ENCODE measurements at regions not wholly inside any gene's neighbourhood (a gene's known extent, or its start where the extent isn't known, plus 50 kb on each side); places are given as distances from the start of the nearest gene placed in this dataset.
"Not testable (repeated sequence)": the region's sequence is repeated elsewhere in the genome, so short reads cannot be mapped to it uniquely, and the experiment has no call there.

GRCh38 chr6:27826612-27826985 is 85.6 kb downstream of the OR2B2 start:
- DNase-seq (ENCODE audit: low read depth): not testable (repeated sequence)

DNA sequence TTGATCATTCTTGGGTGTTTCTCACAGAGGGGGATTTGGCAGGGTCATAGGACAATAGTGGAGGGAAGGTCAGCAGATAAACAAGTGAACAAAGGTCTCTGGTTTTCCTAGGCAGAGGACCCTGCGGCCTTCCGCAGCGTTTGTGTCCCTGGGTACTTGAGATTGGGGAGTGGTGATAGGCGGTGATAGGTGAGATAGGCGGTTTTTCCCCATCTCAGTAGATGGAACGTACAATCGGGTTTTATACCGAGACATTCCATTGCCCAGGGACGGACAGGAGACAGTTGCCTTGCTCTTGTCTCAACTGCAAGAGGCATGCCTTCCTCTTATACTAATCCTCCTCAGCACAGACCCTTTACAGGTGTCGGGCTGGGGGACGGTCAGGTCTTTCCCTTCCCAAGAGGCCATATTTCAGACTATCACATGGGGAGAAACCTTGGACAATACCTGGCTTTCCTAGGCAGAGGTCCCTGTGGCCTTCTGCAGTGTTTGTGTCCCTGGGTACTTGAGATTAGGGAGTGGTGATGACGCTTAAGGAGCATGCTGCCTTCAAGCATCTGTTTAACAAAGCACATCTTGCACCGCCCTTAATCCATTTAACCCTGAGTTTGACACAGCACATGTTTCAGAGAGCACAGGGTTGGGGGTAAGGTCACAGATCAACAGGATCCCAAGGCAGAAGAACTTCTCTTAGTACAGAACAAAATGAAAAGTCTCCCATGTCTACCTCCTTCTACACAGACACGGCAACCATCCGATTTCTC is 86.2 kb downstream of the OR2B2 start:
- not testable (repeated sequence) for DNase-seq (ENCODE audit: low read depth)

GRCh38 chr6:27825025-27825793 is 87.0 kb downstream of the OR2B2 start:
- DNase-seq (ENCODE audit: low read depth): no peak

DNA sequence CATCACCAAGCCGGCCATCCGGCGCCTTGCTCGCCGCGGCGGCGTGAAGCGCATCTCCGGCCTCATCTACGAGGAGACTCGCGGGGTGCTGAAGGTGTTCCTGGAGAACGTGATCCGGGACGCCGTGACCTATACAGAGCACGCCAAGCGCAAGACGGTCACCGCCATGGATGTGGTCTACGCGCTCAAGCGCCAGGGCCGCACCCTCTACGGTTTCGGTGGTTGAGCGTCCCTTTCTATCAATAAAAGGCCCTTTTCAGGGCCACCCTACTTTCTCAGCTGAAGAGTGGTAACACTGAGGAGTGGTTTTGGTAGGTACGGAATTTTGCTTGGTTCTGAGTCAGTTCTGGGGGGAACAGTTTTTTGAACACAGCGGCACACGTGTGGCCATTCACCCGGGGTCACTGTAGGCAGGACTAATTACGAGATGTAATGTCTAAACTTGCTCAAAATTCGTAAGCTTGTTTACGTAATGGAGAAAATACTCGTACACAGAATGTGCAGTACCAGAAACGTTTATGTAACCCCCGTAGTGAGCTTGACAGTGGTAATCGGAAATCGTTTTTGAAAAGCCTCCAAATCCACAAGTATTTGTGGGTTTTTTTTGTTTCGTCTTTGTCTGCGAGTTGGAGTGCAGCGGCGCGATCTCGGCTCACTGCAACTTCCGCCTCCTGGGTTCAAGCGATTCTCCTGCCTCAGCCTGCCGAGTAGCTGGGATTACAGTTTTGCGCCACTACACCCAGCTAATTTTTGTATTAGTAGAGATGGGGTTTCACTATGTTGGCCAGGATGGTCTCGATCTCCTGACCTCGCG is 87.8 kb downstream of the OR2B2 start:
- DNase-seq (ENCODE audit: low read depth): not testable (repeated sequence)

- not testable (repeated sequence) for DNase-seq (ENCODE audit: low read depth)
Observed at GRCh38 chr6:27823714-27824210, 88.4 kb downstream of the OR2B2 start.

DNA sequence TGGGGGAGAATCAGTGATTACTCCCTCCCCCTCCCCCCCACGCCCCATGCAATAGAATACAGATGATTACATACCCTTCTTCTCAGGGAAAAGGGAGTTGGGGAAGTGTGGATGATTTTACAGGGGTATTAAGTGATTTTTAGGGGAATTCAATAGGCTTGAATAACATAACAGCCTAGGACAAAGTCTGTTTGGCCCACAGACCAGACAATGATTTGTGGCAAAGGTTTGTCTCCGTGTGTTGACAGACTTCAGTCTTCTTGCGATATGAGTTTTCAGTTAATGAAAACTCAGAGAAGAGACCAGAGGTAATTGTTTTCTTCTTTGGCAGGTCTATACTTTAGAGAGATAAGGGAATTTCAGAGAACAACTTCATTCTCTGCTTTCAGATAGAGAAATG is 95.3 kb downstream of the OR2B2 start:
- no peak for DNase-seq (ENCODE audit: low read depth)

GRCh38 chr6:27814665-27815424 is 97.4 kb downstream of the OR2B2 start:
- no peak for DNase-seq (ENCODE audit: low read depth)

- DNase-seq (ENCODE audit: low read depth): not testable (repeated sequence)
Observed at GRCh38 chr6:27814415-27814664, 97.9 kb downstream of the OR2B2 start.

DNA sequence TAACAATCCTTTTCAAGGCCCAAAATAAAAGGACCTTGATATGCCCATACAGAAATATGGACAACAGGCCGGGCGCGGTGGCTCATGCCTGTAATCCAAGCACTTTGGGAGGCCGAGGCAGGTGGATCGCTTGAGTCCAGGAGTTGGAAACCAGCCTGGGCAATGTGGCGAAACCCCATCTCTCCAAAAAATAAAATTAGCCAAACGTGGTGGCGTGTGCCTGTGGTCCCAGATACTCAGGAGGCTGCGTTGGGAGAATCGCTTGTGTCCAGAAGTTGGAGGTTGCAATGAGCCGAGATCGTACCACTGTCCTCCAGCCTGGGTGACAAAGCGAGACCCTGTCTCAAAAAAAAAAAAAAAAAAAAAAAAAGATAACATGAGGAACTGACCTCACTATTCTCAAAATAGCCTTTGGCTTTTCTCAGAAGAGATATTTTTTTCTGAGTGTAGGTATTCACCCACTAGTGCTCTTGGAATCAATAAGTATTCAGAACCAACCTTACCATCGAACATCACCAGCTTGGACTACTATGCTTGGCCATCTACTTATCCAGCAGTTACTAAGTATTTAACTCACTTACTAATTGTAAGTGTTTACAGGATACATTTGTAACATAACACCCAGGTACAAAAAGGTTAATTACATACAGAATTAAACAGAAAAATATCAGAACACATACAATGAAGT is 99.2 kb downstream of the OR2B2 start:
- no peak for DNase-seq (ENCODE audit: low read depth)

- DNase-seq (ENCODE audit: low read depth): no peak
Observed at GRCh38 chr6:27812078-27812804, 100.0 kb downstream of the OR2B2 start.

GRCh38 chr6:27811451-27811772 is 100.8 kb downstream of the OR2B2 start:
- DNase-seq (ENCODE audit: low read depth): no peak

- DNase-seq (ENCODE audit: low read depth): no peak
Observed at GRCh38 chr6:27810768-27811450, 101.3 kb downstream of the OR2B2 start.

DNA sequence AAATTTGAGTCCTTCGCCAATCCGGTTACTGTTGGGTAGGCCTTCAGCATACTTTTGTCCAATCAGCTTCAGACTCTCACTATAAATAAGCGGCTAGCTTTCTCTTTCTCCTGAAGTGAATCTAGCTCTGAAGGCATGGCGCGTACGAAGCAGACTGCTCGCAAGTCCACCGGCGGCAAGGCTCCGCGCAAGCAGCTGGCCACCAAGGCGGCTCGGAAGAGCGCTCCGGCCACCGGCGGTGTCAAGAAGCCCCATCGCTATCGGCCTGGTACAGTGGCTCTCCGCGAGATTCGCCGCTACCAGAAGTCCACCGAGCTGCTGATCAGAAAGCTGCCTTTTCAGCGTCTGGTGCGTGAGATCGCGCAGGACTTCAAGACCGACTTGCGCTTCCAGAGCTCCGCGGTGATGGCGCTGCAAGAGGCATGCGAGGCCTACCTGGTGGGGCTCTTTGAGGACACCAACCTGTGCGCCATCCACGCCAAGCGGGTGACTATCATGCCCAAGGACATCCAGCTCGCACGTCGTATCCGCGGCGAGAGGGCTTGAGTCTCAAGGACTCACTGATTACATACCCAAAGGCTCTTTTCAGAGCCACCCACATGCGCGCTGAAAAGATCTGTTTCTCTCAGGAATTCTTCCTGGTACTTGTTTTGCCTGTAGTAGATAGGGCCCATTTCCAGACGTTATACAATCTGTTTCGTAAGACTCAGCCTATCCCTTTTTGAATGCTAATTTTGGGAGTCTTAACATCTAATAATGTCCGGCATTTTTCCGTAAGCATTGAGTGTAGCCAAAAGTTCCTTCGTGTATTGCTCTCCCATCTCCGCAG is 102.0 kb downstream of the OR2B2 start:
- DNase-seq (ENCODE audit: low read depth): no peak

- DNase-seq (ENCODE audit: low read depth): no peak
Observed at GRCh38 chr6:27809067-27809938, 102.9 kb downstream of the OR2B2 start.

DNA sequence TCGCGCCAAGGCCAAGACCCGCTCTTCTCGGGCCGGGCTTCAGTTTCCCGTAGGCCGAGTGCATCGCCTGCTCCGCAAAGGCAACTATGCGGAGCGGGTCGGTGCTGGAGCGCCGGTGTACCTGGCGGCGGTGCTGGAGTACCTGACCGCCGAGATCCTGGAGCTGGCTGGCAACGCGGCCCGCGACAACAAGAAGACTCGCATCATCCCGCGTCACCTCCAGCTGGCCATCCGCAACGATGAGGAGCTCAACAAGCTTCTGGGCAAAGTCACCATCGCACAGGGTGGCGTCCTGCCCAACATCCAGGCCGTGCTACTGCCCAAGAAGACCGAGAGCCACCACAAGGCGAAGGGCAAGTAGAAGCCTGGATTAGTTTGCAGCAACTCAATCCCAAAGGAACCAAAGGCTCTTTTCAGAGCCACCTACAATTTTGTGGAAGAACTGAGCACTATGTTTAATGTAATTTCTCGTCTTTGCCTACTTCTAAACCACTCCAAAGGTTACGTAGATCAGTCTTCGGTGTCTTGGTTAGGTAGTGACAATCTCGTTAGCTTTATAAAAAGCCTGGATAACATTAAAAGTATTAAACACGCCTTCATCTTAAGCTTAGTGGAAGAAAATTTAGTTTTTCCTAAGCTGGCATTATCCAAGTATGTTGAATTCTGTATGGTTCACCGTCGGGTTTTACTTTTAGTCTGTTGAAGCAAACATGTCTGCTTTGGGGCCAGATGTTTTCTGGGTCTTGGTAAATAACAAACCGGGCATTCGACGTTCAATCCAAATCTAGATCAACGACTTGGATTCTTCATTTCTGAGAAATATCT is 103.7 kb downstream of the OR2B2 start:
- not testable (repeated sequence) for DNase-seq (ENCODE audit: low read depth)

DNA sequence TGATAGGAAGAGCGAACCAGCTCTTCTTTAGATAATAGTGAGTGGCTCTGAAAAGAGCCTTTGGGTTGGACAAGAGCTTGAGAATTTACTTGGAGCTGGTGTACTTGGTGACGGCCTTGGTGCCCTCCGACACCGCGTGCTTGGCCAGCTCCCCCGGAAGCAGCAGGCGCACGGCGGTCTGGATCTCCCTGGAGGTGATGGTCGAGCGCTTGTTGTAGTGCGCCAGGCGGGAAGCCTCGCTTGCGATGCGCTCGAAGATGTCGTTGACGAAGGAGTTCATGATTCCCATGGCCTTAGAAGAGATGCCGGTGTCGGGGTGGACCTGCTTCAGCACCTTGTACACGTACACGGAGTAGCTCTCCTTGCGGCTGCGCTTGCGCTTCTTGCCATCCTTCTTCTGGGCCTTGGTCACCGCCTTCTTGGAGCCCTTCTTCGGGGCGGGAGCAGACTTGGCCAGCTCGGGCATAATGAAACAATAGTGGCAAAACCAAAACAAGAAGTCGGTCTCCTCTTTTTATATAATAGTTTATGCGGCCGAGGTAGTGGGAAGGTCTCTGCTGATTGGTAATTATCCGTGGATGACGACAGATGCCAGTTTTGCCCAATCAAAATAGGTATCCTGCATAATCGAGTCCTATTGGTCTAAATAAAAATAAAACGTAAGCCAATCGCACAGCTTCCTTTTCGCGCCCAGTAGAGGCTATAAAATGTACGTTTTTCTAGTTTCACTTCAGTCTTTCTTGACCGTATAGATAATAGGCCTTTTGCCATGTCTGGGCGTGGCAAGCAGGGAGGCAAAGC is 104.6 kb downstream of the OR2B2 start:
- DNase-seq (ENCODE audit: low read depth): not testable (repeated sequence)
